Thyroid gland (tissue), 4 donors: ENCODE measurements at regions not wholly inside any gene's neighbourhood (a gene's known extent, or its start where the extent isn't known, plus 50 kb on each side); places are given as distances from the start of the nearest gene placed in this dataset.

Experiments
- POLR2A ChIP-seq, 2 donors: fragments of 450-650 bp; IDR thresholded peaks; one replicate each; pipeline ENCODE4 v1.6.1; 2017; ENCODE audit warnings: antibody characterized with exemption in 2 of 2, mild to moderate bottlenecking in 2 of 2, moderate library complexity in 1 of 2
- TF ChIP-seq, protein P1 (sequence below), 6 experiments: fragments of 200-600 bp in 3 of 6; fragments of 450-650 bp in 3 of 6; sonication (generic) in 3 of 6; IDR thresholded peaks; one replicate each; pipeline ENCODE4 v1.5.1; 2016 to 2019; ENCODE audit warnings: antibody characterized with exemption in 6 of 6, mild to moderate bottlenecking in 2 of 6, inconsistent platforms in 1 of 6, moderate library complexity in 1 of 6

DNA sequence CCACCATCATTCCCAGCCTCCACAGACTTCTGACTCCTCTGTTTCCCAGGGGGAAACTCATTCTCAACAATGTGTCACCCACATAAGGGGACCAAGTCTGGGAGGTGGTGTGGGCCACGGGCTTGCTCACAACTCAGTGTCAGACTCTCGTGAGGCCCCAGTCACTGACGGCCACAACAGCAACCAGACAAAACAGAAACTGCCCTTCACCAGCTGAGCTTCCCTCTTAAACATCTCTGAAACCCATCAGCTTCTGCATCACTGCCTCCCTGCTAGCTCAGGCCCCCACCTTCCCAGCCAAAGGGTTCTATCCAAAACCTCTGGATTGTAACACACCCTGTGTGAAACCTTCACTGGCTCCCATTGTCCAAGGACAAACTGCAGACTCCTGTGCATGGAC lies 273.4 kb downstream of the CDK5RAP2 start:
- TF ChIP-seq, protein P1, sequence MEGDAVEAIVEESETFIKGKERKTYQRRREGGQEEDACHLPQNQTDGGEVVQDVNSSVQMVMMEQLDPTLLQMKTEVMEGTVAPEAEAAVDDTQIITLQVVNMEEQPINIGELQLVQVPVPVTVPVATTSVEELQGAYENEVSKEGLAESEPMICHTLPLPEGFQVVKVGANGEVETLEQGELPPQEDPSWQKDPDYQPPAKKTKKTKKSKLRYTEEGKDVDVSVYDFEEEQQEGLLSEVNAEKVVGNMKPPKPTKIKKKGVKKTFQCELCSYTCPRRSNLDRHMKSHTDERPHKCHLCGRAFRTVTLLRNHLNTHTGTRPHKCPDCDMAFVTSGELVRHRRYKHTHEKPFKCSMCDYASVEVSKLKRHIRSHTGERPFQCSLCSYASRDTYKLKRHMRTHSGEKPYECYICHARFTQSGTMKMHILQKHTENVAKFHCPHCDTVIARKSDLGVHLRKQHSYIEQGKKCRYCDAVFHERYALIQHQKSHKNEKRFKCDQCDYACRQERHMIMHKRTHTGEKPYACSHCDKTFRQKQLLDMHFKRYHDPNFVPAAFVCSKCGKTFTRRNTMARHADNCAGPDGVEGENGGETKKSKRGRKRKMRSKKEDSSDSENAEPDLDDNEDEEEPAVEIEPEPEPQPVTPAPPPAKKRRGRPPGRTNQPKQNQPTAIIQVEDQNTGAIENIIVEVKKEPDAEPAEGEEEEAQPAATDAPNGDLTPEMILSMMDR (IDR thresholded peaks at IDR 0.05): no peak
- no peak for TF ChIP-seq POLR2A (IDR thresholded peaks at IDR 0.05)
